CD14-positive monocyte (primary cell): ENCODE measurements at regions not wholly inside any gene's neighbourhood (a gene's known extent, or its start where the extent isn't known, plus 50 kb on each side); places are given as distances from the start of the nearest gene placed in this dataset.

ENCODE experiments used
- DNase-seq, 3 donors: peaks; one replicate each; pipeline ENCODE4 v3.0.0-alpha.2; 2011 to 2022
- H2AFZ ChIP-seq: 2 replicates; pipeline ENCODE4 v1.6.0; 2012; ENCODE audit warnings: mild to moderate bottlenecking, low read depth, low read length, inconsistent platforms; ENCODE audit not compliant: insufficient read depth, poor library complexity, severe bottlenecking
- H3K27ac ChIP-seq, 2 donors: 1 replicate in 1 of 2; 2 replicates in 1 of 2; pipeline ENCODE4 v1.5.1; 2012 to 2013; ENCODE audit warnings: low read length in 2 of 2, control low read depth in 1 of 2, inconsistent platforms in 1 of 2, low read depth in 1 of 2, mild to moderate bottlenecking in 1 of 2
- H3K27me3 ChIP-seq, 2 donors: one replicate each; pipeline versions ENCODE4 v1.6.0 to v1.6.1; 2011 to 2013; ENCODE audit warnings: low read length in 2 of 2; ENCODE audit not compliant: control insufficient read depth in 2 of 2, insufficient read depth in 2 of 2
- H3K36me3 ChIP-seq, 2 donors: replicated peaks in 1 of 2; 1 replicate in 1 of 2; 2 replicates in 1 of 2; pipeline versions ENCODE4 v1.5.1 to v1.6.1; 2012 to 2013; ENCODE audit warnings: low read length in 2 of 2, control low read depth in 1 of 2, inconsistent platforms in 1 of 2, mild to moderate bottlenecking in 1 of 2; ENCODE audit not compliant: insufficient read depth in 2 of 2, control insufficient read depth in 1 of 2
- H3K4me1 ChIP-seq, 2 donors: 1 replicate in 1 of 2; 2 replicates in 1 of 2; pipeline versions ENCODE4 v1.5.1 to v1.6.1; 2012 to 2013; ENCODE audit warnings: low read length in 2 of 2, control low read depth in 1 of 2, inconsistent platforms in 1 of 2, mild to moderate bottlenecking in 1 of 2, moderate library complexity in 1 of 2; ENCODE audit not compliant: insufficient read depth in 2 of 2, control insufficient read depth in 1 of 2
- H3K4me2 ChIP-seq: replicated peaks from 2 replicates; pipeline ENCODE3; 2012; ENCODE audit warnings: low read length, moderate library complexity, mild to moderate bottlenecking; ENCODE audit not compliant: poor library complexity, severe bottlenecking; ENCODE audit errors: extremely low read depth
- H3K4me3 ChIP-seq, 3 experiments: fragments of 200-600 bp in 1 of 3; sonication (generic) in 1 of 3; replicated peaks in 1 of 3; 1 replicate in 2 of 3; 2 replicates in 1 of 3; pipeline ENCODE4 v1.5.1; 2011 to 2013; ENCODE audit warnings: low read length in 3 of 3, mild to moderate bottlenecking in 3 of 3, control low read depth in 2 of 3, low read depth in 2 of 3, inconsistent platforms in 1 of 3, moderate library complexity in 1 of 3
- H3K79me2 ChIP-seq: 2 replicates; pipeline ENCODE4 v1.6.0; 2012; ENCODE audit warnings: mild to moderate bottlenecking, control low read depth, inconsistent platforms, low read length, moderate library complexity; ENCODE audit not compliant: insufficient read depth
- H3K9ac ChIP-seq: 2 replicates; pipeline ENCODE4 v1.6.0; 2017; ENCODE audit warnings: low read length, mild to moderate bottlenecking; ENCODE audit not compliant: insufficient read depth, poor library complexity, severe bottlenecking
- H3K9me3 ChIP-seq, 2 donors: replicated peaks in 1 of 2; 1 replicate in 1 of 2; 2 replicates in 1 of 2; pipeline versions ENCODE4 v1.5.1 to v1.6.1; 2012 to 2013; ENCODE audit warnings: low read length in 2 of 2, control low read depth in 1 of 2; ENCODE audit not compliant: control insufficient read depth in 1 of 2, insufficient read depth in 1 of 2
- H4K20me1 ChIP-seq: 2 replicates; pipeline ENCODE4 v1.6.0; 2012; ENCODE audit warnings: mild to moderate bottlenecking, low read length, control low read depth, moderate library complexity; ENCODE audit not compliant: insufficient read depth
- H3K27ac Mint-ChIP-seq, 7 donors: one replicate each; pipeline ENCODE4 v1.8.0; 2020; ENCODE audit warnings: mild to moderate bottlenecking in 7 of 7, mixed read lengths in 7 of 7, moderate library complexity in 6 of 7, inconsistent platforms in 2 of 7
- H3K27me3 Mint-ChIP-seq, 3 donors: one replicate each; pipeline ENCODE4 v1.8.0; 2021 to 2022; ENCODE audit warnings: low read depth in 3 of 3, mild to moderate bottlenecking in 3 of 3, mixed read lengths in 3 of 3, moderate library complexity in 3 of 3, inconsistent platforms in 1 of 3
- H3K36me3 Mint-ChIP-seq, 2 donors: one replicate each; pipeline ENCODE4 v1.8.0; 2020; ENCODE audit warnings: mixed read lengths in 2 of 2, inconsistent platforms in 1 of 2, mild to moderate bottlenecking in 1 of 2
- H3K4me1 Mint-ChIP-seq: one replicate; pipeline ENCODE4 v1.8.0; 2020; ENCODE audit warnings: mild to moderate bottlenecking, mixed read lengths
- H3K4me3 Mint-ChIP-seq, 2 donors: one replicate each; pipeline ENCODE4 v1.8.0; 2020; ENCODE audit warnings: mild to moderate bottlenecking in 2 of 2, mixed read lengths in 2 of 2, moderate library complexity in 1 of 2
- H3K9me3 Mint-ChIP-seq, 7 donors: one replicate each; pipeline ENCODE4 v1.8.0; 2020 to 2022; ENCODE audit warnings: mixed read lengths in 7 of 7, mild to moderate bottlenecking in 6 of 7, moderate library complexity in 6 of 7, inconsistent platforms in 2 of 7
- CTCF ChIP-seq: fragments of 200-600 bp; IDR thresholded peaks from one replicate; pipeline ENCODE4 v1.8.0; 2022; ENCODE audit warnings: antibody characterized with exemption, mild to moderate bottlenecking
- WGBS: methylation state at CpG from one replicate; pipeline ENCODE4 v1.1.5; 2013; ENCODE audit warnings: missing lambda C conversion rate; ENCODE audit not compliant: insufficient coverage; 5-methylcytosine and 5-hydroxymethylcytosine counted together
- intact Hi-C, 2 donors: fragments of 100-400 bp; cut with micrococcal nuclease; formaldehyde crosslinking; loops; one replicate each; pipeline versions ENCODE4 v1.15.0 to v1.15.1; 2023

- H3K27ac Mint-ChIP-seq, result no peak overlapping the region
- no peaks in the 10 kb centered on the region for H3K4me1 Mint-ChIP-seq
- Histone ChIP-seq H3K9ac (no peak overlapping the region), H2AFZ (no peak overlapping the region), H4K20me1 (no peaks in the 10 kb centered on the region), H3K4me3 (no peak overlapping the region), H3K27ac (no peak overlapping the region), H3K79me2 (no peaks in the 10 kb centered on the region), H3K4me2 (no peak overlapping the region), H3K9me3 (no peaks in the 10 kb centered on the region), H3K27me3 (no peaks in the 10 kb centered on the region), H3K4me1 (no peaks in the 10 kb centered on the region), H3K36me3 (no peaks in the 10 kb centered on the region)
- DNase-seq, result no peak
- H3K36me3 Mint-ChIP-seq, result no peaks in the 10 kb centered on the region
- intact Hi-C loops, result no loop called here
- H3K27me3 Mint-ChIP-seq, result peaks cover 0 to 2% (median 1%) of the 10 kb centered on the region in 3 donors
- H3K4me3 Mint-ChIP-seq, result no peak overlapping the region
- no peak for TF ChIP-seq CTCF
- peaks cover 0 to 4% (median 0%) of the 10 kb centered on the region in 7 donors for H3K9me3 Mint-ChIP-seq
- no CpG with 5 or more reads among the region's 4 CpGs for WGBS
Measured at GRCh38 chr7:132636581-132636980, 60.3 kb upstream of the PLXNA4 start.

GRCh38 chr7:132635127-132635526 lies 58.9 kb upstream of the PLXNA4 start:
- Mint-ChIP-seq H3K27me3 (peaks cover 0 to 3% (median 2%) of the 10 kb centered on the region in 3 donors), H3K4me1 (peaks cover 3% of the 10 kb centered on the region), H3K9me3 (peaks cover 0 to 4% (median 0%) of the 10 kb centered on the region in 7 donors), H3K36me3 (no peaks in the 10 kb centered on the region), H3K27ac (no peak overlapping the region), H3K4me3 (no peak overlapping the region)
- Histone ChIP-seq H3K4me2 (no peak overlapping the region), H4K20me1 (no peaks in the 10 kb centered on the region), H3K4me3 (no peak overlapping the region), H3K4me1 (no peaks in the 10 kb centered on the region), H3K36me3 (no peaks in the 10 kb centered on the region), H3K9me3 (no peaks in the 10 kb centered on the region), H3K27me3 (no peaks in the 10 kb centered on the region), H3K79me2 (no peaks in the 10 kb centered on the region), H2AFZ (no peak overlapping the region), H3K9ac (no peak overlapping the region), H3K27ac (no peak overlapping the region)
- no CpG with 5 or more reads among the region's 4 CpGs for WGBS
- TF ChIP-seq CTCF, result no peak
- DNase-seq, result no peak
- intact Hi-C loops, result no loop called here
